SIG-M5 treated with dmso at 0.1 percent for 504 hours (cell line): ENCODE measurements at regions not wholly inside any gene's neighbourhood (a gene's known extent, or its start where the extent isn't known, plus 50 kb on each side); places are given as distances from the start of the nearest gene placed in this dataset.
"Not testable (repeated sequence)": the region's sequence is repeated elsewhere in the genome, so short reads cannot be mapped to it uniquely, and the experiment has no call there.

Source experiments
- DNase-seq: peaks from one replicate; lab custom pipeline; 2025; ENCODE audit not compliant: unreplicated experiment; lab: John Stamatoyannopoulos, UW

- DNase-seq, result no peak
Observed at GRCh38 chr6:9083108-9083507, 647.8 kb upstream of the SLC35B3 start.

GRCh38 chr6:9066726-9067125 is 631.4 kb upstream of the SLC35B3 start:
- no peak for DNase-seq

- DNase-seq, result no peak
Observed at GRCh38 chr6:9064156-9064555, 628.8 kb upstream of the SLC35B3 start.

- no peak for DNase-seq
Observed at GRCh38 chr6:9062596-9062995, 627.3 kb upstream of the SLC35B3 start.

DNA sequence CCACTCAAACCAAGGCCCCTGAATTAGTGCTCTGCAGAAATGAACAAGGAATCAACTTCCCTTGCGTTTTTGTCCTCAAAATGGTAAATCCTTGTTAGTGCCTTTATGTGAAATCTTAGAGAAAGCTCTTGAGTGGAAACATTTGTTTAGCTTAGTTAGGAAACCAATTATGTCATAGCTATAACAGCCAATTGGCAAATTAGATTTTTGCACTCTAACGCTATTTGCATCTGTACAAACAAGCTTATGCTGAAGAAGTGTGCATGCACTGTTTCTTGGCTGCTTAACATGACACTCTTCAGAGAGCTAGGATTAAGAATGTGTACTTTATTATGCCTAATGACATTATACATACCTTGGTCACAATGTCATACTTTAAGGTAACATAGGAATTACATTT is 622.6 kb upstream of the SLC35B3 start:
- no peak for DNase-seq

DNA sequence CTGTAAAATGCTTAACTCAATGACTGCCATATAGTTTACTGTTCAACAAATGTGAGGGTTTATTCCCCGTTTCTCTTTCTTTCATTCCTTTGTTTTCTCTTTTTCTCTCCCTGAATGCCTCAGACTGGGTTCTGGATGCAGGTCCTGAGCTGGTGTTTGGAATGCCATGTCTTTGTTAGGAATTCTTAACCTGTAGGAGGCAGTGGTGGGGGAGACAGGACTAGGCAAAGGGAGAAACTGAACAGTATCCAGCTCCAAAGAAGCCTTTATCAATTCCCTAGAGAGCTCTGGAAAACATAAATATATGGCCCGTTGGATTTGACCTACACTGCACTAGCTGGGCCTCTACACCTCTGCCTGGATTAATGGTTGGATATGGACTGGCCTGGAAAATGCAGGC is 621.2 kb upstream of the SLC35B3 start:
- DNase-seq, result no peak

- DNase-seq, result no peak
Observed at GRCh38 chr6:9044426-9044825, 609.1 kb upstream of the SLC35B3 start.

DNA sequence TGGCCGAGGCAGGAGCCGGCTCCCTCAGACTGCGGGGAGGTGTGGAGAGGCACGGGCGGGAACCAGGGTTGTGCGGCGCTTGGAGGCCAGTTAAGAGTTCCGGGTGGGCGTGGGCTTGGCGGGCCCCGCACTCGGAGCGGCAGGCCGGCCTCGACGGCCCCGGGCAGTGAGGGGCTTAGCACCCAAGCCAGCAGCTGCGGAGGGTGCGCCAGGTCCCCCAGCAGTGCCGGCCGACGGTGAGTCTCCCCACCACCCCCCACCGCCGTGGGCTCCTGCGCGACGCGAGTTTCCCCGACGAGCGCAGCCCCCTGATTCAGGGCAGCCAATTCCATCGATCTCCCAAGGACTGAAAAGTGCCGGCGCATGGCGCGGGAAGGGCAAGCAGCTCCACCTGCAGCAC is 605.4 kb upstream of the SLC35B3 start:
- DNase-seq, result no peak

DNA sequence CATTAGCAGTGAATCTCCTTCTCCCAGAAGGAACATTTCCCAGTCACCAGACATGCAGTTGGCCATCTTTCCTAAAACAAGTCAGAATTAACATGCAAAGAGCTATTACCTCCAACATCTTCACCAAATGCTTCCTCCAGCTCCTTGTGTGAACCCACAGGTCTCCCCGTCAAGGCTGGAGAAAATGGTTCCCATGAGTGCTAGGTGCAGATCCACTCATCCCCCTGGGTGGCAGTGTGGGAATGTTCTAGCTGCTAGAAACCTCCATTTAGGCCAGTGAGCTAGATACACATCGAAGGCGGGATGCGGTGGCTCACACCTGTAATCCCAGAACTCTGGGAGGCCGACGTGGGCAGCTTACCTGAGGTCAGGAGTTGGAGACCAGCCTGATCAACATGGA is 603.9 kb upstream of the SLC35B3 start:
- no peak for DNase-seq

DNA sequence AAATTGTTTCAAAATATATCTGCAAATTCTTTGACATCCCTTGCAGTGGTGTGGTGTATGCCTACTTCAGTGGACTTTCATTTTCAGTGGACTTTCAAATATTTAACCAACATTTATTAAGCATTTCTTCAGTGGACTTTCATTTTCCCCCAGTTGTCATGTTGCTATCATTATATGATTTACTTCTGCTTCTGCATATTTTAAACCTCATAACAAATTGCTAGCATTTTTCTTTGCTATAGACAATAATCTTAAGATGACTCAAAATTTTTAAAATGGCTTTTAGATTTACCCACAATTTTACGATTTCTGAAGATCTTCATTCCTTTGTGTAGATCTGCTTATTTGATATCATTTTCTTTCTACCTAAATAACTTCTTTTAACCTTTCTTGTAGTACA is 592.7 kb upstream of the SLC35B3 start:
- DNase-seq, result no peak

DNA sequence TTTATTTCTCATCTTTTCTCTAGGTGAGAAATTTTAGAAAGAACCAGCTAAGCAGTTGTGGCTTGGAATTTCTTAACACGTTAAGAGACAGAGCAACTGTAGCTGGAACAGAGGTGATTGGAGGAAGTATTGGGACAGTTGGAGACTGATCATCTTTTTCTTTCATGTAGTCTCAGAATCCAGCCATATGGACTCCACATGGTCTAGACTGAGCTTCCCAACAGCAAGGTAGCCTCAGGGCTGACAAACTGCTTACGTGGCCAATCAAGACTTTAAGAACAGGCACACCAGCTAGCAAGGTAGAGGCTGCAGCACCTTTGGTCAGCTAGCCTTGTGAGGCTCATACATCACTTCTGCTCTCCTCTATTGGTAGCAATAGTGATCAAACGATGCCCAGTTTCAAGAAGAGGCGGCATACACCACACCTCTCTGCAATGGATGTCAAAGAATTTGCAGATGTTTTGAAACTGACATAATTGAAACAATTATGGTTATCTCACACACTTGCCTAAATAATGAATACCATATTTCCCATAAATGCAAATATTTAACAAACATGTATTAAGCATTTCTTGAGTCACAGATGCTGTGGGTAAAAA is 590.5 kb upstream of the SLC35B3 start:
- DNase-seq, result no peak

GRCh38 chr6:9025228-9025627 is 589.9 kb upstream of the SLC35B3 start:
- no peak for DNase-seq

- not testable (repeated sequence) for DNase-seq
Observed at GRCh38 chr6:9024246-9024645, 588.9 kb upstream of the SLC35B3 start.

DNA sequence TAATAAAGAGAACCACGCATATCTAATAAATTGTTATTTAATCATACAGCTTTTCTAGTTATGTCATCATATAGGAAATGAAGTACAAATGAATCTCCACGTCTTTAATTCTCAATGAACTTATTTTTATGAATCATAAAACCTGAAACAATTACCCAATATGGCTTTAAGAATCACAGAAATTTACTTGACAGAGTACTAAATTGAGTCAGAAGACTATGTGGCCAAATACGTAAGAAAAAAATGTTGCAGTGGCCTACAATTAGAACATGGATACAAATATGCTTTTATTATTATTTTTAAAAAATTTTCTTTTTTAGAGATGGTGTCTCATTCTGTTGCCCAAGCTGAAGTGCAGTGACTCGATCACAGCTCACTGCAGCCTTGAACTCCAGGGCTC is 584.7 kb upstream of the SLC35B3 start:
- no peak for DNase-seq

- DNase-seq, result no peak
Observed at GRCh38 chr6:9009931-9010330, 574.6 kb upstream of the SLC35B3 start.

DNA sequence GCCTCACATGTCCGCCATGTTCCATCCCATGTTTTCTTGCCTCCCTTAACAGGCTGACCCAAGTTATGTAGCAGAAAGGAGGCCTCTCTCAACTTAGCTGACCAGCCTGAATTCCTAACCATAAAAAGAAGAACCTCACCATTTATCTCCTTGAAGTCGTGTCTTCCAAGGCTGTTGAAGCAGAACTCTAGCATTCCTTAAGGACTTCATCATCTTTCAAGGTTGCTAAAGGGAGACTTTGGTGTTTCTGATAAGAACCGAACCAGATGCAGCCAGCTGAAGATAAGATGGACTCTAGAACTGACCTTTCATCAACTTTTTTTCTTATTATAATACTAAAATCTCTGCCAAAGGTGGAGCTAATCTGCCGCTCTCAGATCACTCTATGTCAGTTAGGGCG is 571.7 kb upstream of the SLC35B3 start:
- no peak for DNase-seq

- no peak for DNase-seq
Observed at GRCh38 chr6:9002833-9003232, 567.5 kb upstream of the SLC35B3 start.

DNA sequence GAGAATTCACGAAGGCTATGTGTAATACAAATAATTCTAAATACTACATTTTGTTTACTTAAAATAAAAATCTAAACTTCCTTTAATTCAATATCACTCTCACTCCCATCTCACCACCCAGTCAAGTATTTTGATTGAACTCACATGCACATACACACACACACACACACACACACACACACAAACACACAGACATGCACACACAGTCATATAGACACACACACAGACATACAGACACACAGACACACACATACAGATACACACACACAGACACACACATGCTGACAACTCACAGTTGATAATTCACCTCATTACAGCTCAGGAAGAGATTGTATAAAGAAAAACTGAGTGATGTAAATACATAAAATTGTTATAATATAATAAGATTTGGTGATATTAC is 559.8 kb upstream of the SLC35B3 start:
- DNase-seq, result no peak

DNA sequence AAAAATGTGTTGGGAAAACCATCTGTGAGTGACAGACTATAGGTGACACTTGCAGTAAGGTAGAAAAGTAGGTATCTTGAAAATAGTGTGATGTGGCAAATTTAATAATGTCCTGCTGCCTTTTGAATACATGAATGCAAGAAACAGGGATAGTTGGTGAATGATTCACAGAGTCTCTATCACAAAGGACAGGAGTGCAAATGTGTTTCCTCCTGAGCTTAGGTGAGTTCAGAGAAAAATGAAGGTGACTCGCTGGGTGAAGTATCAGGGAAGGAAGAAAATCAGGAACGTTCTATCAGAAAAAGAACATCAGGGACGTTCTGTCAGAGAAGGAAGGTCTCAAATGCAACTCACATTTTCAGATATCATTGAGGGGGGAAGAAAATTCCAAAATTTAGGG is 557.8 kb upstream of the SLC35B3 start:
- no peak for DNase-seq

GRCh38 chr6:8991844-8992243 is 556.5 kb upstream of the SLC35B3 start:
- DNase-seq, result no peak

DNA sequence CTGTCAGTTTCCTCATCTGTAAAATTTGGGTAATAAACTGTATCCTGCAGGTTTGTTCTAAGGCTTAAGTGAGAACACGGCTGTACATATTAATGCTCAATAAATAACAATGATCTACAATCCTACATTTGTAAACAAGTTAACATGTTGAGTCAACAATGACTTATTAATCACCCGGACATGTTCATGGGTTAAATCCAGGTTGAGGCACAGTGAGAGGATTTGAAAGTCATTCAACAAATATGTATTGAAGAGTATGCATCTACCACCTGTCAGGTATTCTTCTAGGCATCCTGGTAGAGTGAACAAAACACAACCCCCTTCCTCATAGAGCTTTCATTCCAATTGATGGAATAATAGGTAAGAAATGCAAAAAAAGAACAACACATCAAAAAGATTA is 554.7 kb upstream of the SLC35B3 start:
- DNase-seq, result no peak

- peak; percentile 45 for DNase-seq
Observed at GRCh38 chr6:8983202-8983688, 547.9 kb upstream of the SLC35B3 start.

DNA sequence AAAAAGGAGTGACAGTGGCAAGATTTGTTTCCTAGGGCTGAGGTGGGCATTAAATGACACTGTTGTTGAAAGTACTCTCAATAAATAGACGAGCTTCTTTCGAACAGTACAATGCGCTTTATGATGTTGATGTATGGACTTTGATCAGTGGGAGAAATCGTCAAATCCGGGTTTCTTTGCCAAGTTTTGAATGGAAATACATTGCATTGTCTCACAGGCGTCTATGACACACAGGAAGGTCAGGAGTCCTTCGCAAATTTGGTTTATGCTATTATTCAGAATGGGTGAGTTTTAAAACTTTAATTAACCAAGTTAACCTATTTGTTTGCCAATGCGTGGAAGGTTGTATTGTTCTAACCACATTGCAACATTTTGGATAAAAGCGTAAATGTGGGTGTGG is 547.3 kb upstream of the SLC35B3 start:
- DNase-seq, result no peak

- no peak for DNase-seq
Observed at GRCh38 chr6:8973395-8973794, 538.0 kb upstream of the SLC35B3 start.
